DND-41 (cell line): ENCODE measurements at regions not wholly inside any gene's neighbourhood (a gene's known extent, or its start where the extent isn't known, plus 50 kb on each side); places are given as distances from the start of the nearest gene placed in this dataset.

Source experiments
- CTCF ChIP-seq: IDR thresholded peaks from 2 replicates; pipeline ENCODE4 v1.5.1; 2012; ENCODE audit warnings: borderline replicate concordance, low read length, moderate library complexity, mild to moderate bottlenecking; ENCODE audit not compliant: poor library complexity, severe bottlenecking; ENCODE audit errors: extremely low read depth
- EZH2 ChIP-seq: IDR thresholded peaks from 3 replicates; pipeline ENCODE4 v1.6.1; 2012; ENCODE audit warnings: borderline replicate concordance, low read depth, mild to moderate bottlenecking, moderate library complexity, low read length, inconsistent platforms; ENCODE audit not compliant: severe bottlenecking

DNA sequence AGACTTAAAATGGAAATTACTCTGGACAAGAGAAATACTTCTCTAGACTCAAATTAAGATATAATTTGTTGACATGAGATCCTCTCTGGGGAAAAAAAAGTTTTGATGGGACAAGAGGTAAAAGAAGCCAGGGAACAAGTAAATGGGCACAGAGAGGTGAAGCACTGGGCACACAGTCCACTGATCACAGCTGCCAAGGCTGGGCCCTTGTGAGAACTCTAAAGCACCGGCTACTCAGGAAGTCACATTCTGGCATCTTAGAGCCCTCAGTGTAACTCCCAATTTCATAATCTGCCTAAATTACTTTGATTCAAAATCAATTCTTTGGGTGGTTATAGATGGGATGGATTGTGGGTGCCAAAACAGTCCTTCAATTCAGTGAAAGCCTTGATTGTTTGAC is 123.2 kb upstream of the CACNA2D1 start:
- no peak for TF ChIP-seq EZH2
- TF ChIP-seq CTCF: no peak
